GM12878 (cell line): ENCODE measurements at regions not wholly inside any gene's neighbourhood (a gene's known extent, or its start where the extent isn't known, plus 50 kb on each side); places are given as distances from the start of the nearest gene placed in this dataset.

Experiments
- BCL11A ChIP-seq: IDR thresholded peaks from 2 replicates; pipeline ENCODE4 v1.6.1; 2011; ENCODE audit warnings: low read depth, low read length
- LARP7 ChIP-seq: fragments of 450-650 bp; IDR thresholded peaks from 2 replicates; pipeline ENCODE4 v1.6.1; 2017; ENCODE audit warnings: mild to moderate bottlenecking
- TCF3 ChIP-seq: IDR thresholded peaks from 2 replicates; pipeline ENCODE4 v1.6.1; 2012; ENCODE audit warnings: low read depth, mild to moderate bottlenecking, low read length, borderline replicate concordance; ENCODE audit not compliant: insufficient read depth
- TF ChIP-seq, protein P1 (sequence below): fragments of 450-650 bp; IDR thresholded peaks from 2 replicates; pipeline ENCODE4 v1.6.1; 2017; ENCODE audit warnings: mild to moderate bottlenecking, moderate library complexity
- TF ChIP-seq, protein P2 (sequence below): fragments of 450-650 bp; IDR thresholded peaks from 2 replicates; pipeline ENCODE4 v1.6.1; 2017; ENCODE audit warnings: mild to moderate bottlenecking, low read depth, inconsistent platforms; ENCODE audit not compliant: poor library complexity, severe bottlenecking
- TF ChIP-seq, protein P3 (sequence below): fragments of 450-650 bp; IDR thresholded peaks from 2 replicates; pipeline ENCODE4 v1.6.1; 2017; ENCODE audit warnings: low read depth, mild to moderate bottlenecking, moderate library complexity

DNA sequence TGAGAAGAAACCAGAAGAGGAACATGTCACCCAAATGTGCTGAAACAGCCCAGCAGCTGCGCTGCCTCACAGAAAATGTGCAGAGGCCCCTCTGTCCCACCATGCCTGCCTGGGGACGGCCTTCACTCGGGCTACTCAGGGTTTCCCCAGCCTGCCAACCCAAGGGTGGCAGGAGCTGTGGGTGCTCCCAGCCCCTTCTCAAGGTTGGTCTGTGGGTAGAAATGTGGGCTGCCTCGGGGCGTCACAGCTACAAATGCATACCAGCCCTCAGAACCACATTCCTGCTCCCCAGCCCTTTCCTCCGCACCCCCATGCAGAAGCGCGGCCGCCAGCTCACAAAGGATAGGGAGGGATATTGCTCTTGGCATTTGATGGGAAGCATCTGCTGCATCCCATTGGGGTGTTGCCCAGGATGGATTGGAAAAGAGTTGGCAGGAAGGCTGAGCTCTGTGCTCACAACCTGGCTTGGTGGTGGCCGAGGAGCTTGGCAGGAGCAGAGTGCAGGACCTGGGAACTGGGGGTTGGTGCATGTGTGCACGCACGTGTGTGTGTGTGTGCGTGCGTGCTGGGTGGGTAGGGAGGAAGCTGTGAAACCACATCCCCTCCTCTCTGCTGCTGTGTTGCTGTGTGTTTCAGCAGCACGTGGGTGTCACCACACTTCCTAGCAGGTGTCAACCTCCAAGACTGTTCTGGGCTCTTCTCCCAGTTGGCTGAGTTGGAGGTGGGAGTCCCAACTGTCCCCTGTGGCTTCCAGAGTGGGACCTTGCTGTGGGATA, 304.4 kb downstream of the SEC14L1 start (continued):
- TF ChIP-seq, protein P1, sequence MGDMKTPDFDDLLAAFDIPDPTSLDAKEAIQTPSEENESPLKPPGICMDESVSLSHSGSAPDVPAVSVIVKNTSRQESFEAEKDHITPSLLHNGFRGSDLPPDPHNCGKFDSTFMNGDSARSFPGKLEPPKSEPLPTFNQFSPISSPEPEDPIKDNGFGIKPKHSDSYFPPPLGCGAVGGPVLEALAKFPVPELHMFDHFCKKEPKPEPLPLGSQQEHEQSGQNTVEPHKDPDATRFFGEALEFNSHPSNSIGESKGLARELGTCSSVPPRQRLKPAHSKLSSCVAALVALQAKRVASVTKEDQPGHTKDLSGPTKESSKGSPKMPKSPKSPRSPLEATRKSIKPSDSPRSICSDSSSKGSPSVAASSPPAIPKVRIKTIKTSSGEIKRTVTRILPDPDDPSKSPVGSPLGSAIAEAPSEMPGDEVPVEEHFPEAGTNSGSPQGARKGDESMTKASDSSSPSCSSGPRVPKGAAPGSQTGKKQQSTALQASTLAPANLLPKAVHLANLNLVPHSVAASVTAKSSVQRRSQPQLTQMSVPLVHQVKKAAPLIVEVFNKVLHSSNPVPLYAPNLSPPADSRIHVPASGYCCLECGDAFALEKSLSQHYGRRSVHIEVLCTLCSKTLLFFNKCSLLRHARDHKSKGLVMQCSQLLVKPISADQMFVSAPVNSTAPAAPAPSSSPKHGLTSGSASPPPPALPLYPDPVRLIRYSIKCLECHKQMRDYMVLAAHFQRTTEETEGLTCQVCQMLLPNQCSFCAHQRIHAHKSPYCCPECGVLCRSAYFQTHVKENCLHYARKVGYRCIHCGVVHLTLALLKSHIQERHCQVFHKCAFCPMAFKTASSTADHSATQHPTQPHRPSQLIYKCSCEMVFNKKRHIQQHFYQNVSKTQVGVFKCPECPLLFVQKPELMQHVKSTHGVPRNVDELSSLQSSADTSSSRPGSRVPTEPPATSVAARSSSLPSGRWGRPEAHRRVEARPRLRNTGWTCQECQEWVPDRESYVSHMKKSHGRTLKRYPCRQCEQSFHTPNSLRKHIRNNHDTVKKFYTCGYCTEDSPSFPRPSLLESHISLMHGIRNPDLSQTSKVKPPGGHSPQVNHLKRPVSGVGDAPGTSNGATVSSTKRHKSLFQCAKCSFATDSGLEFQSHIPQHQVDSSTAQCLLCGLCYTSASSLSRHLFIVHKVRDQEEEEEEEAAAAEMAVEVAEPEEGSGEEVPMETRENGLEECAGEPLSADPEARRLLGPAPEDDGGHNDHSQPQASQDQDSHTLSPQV, result peak; percentile 71; the same call in 1 of the 2 replicates
- TF ChIP-seq, protein P2, sequence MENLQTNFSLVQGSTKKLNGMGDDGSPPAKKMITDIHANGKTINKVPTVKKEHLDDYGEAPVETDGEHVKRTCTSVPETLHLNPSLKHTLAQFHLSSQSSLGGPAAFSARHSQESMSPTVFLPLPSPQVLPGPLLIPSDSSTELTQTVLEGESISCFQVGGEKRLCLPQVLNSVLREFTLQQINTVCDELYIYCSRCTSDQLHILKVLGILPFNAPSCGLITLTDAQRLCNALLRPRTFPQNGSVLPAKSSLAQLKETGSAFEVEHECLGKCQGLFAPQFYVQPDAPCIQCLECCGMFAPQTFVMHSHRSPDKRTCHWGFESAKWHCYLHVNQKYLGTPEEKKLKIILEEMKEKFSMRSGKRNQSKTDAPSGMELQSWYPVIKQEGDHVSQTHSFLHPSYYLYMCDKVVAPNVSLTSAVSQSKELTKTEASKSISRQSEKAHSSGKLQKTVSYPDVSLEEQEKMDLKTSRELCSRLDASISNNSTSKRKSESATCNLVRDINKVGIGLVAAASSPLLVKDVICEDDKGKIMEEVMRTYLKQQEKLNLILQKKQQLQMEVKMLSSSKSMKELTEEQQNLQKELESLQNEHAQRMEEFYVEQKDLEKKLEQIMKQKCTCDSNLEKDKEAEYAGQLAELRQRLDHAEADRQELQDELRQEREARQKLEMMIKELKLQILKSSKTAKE, result peak; percentile 85
- TF ChIP-seq BCL11A (peak; percentile 96), LARP7 (no peak; the same call in none of the 2 replicates), TCF3 (peak; percentile 99)
- TF ChIP-seq, protein P3, sequence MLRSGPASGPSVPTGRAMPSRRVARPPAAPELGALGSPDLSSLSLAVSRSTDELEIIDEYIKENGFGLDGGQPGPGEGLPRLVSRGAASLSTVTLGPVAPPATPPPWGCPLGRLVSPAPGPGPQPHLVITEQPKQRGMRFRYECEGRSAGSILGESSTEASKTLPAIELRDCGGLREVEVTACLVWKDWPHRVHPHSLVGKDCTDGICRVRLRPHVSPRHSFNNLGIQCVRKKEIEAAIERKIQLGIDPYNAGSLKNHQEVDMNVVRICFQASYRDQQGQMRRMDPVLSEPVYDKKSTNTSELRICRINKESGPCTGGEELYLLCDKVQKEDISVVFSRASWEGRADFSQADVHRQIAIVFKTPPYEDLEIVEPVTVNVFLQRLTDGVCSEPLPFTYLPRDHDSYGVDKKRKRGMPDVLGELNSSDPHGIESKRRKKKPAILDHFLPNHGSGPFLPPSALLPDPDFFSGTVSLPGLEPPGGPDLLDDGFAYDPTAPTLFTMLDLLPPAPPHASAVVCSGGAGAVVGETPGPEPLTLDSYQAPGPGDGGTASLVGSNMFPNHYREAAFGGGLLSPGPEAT, result peak; percentile 96
- TF ChIP-seq, all 136 proteins: peak for 75
